HG02943 (cell line): ENCODE measurements at regions not wholly inside any gene's neighbourhood (a gene's known extent, or its start where the extent isn't known, plus 50 kb on each side); places are given as distances from the start of the nearest gene placed in this dataset.
"Not testable (repeated sequence)": the region's sequence is repeated elsewhere in the genome, so short reads cannot be mapped to it uniquely, and the experiment has no call there.

Experiments used
- ATAC-seq: cut with Tn5 transposase; IDR thresholded peaks from one replicate; pipeline ENCODE4 v1.9.1; 2021; ENCODE audit warnings: mild to moderate bottlenecking, low read depth, moderate library complexity; ENCODE audit not compliant: unreplicated experiment

GRCh38 chr7:33776788-33777187 is 128.6 kb upstream of the BMPER start:
- ATAC-seq: no peak

GRCh38 chr7:33778195-33778594 is 127.1 kb upstream of the BMPER start:
- no peak for ATAC-seq

GRCh38 chr7:33779216-33779615 is 126.1 kb upstream of the BMPER start:
- ATAC-seq: no peak

- ATAC-seq: no peak
Measured at GRCh38 chr7:33781167-33781566, 124.2 kb upstream of the BMPER start.

GRCh38 chr7:33781796-33782195 is 123.5 kb upstream of the BMPER start:
- ATAC-seq: no peak

GRCh38 chr7:33784000-33784399 is 121.3 kb upstream of the BMPER start:
- ATAC-seq: no peak

- no peak for ATAC-seq
Measured at GRCh38 chr7:33788531-33788930, 116.8 kb upstream of the BMPER start.

GRCh38 chr7:33789871-33790630 is 115.3 kb upstream of the BMPER start:
- no peak for ATAC-seq

GRCh38 chr7:33790746-33791145 is 114.6 kb upstream of the BMPER start:
- ATAC-seq: no peak

- no peak for ATAC-seq
Measured at GRCh38 chr7:33792041-33792440, 113.3 kb upstream of the BMPER start.

GRCh38 chr7:33792547-33793105 is 112.7 kb upstream of the BMPER start:
- ATAC-seq: no peak

- no peak for ATAC-seq
Measured at GRCh38 chr7:33793616-33794015, 111.7 kb upstream of the BMPER start.

- no peak for ATAC-seq
Measured at GRCh38 chr7:33794419-33794818, 110.9 kb upstream of the BMPER start.

GRCh38 chr7:33794959-33795358 is 110.4 kb upstream of the BMPER start:
- ATAC-seq: no peak

- ATAC-seq: no peak
Measured at GRCh38 chr7:33796538-33796937, 108.8 kb upstream of the BMPER start.

GRCh38 chr7:33797512-33797911 is 107.8 kb upstream of the BMPER start:
- not testable (repeated sequence) for ATAC-seq

- no peak for ATAC-seq
Measured at GRCh38 chr7:33798686-33799325, 106.5 kb upstream of the BMPER start.

GRCh38 chr7:33799766-33800165 is 105.6 kb upstream of the BMPER start:
- no peak for ATAC-seq

- no peak for ATAC-seq
Measured at GRCh38 chr7:33802600-33802999, 102.7 kb upstream of the BMPER start.

- no peak for ATAC-seq
Measured at GRCh38 chr7:33804140-33804660, 101.1 kb upstream of the BMPER start.

GRCh38 chr7:33805630-33806233 is 99.6 kb upstream of the BMPER start:
- no peak for ATAC-seq
